ENCODE measurements at regions not wholly inside any gene's neighbourhood (a gene's known extent, or its start where the extent isn't known, plus 50 kb on each side); places are given as distances from the start of the nearest gene placed in this dataset.
"Not testable (repeated sequence)": the region's sequence is repeated elsewhere in the genome, so short reads cannot be mapped to it uniquely, and the experiment has no call there.

DNA sequence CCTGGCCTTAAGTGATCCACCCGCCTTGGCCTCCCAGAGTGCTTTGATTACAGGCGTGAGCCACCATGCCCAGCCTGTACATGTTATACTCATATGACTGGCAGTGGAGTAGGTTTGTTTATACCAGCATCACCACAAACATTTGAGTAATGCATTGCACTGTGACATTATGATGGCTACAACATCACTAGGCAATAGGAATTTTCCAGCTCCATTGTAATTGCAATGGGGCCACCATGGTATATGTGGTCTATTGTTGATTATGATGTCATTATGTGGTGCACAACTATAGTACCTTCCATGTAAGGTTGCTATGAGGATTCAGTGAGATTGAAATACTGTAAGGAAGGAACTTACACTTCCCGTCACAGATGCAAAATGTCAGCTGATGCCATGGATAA lies 168.9 kb downstream of the COPRS start:
- no peak for DNase-seq (ENCODE audit: low spot score)
- intact Hi-C loops (cut with DNase I): loop anchor here (5.0 kb wide), 1 partner anchor 133 kb away; no protein-coding TSS in a partner anchor

DNA sequence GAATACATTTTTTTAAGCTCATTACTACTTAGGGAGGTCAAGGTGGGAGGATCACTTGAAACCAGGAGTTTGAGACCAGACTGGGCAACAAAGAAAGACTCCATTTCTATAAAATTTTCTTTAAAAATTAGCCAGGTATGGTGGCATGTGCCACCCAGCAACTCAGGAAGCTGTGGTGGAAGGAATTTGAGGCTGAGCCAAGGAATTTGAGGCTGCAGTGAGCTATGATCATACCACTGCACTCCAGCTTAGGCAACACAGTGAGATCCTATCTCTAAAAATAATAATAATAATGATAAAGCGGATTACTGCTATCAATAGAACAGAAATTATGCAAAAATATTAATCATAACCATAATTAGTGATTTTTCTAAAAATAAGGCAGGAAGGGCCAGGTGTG lies 170.3 kb downstream of the COPRS start:
- no peak for DNase-seq (ENCODE audit: low spot score)
- intact Hi-C loops (cut with DNase I): no loop called here

DNA sequence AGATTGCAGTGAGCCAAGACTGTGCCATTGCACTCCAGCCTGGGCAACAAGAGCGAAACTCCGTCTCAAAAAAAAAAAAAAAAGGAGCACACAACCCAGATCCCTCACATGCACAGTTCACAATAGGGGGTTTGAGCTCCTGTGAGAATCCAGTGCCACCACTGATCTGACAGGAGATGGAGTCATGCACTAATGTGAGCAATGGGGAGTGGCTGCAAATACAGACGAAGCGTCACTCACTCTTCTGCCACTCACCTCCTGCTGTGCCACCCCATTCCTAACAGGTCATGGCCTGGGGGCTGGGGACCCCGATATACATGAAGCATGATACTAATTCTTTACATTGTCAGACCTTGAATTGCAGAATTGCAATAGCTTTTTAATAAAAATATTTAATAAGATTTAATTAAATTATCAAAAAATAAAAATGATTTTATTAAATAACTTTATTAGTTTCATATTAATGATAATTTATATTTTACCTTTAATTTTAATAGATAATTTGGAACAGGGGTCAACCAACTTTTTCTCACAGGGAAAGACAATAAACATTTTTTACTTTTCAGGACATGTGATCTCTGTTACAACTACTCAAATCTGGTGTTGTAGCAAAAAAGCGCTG lies 171.4 kb downstream of the COPRS start:
- no peak for DNase-seq (ENCODE audit: low spot score)
- intact Hi-C loops (cut with DNase I): no loop called here

DNA sequence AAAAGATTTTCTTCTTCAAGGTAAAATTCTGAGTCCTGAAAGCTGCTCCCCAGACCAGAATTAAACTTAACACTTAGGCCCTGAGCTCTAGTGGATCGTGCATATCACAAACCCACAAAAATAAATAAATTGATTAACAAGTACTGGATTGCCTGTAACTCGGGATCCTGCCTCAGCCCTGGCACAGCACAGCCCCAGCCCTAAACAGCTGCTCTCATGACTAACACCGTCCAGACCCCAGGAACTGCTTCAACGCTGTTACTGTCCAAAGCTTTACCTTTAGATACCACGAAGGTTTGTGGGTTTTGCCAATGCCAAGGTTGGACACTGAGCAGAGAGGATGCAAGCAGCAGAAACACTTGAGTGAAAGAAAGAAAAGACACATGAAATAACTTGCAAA lies 172.5 kb downstream of the COPRS start:
- DNase-seq (ENCODE audit: low spot score): no peak
- intact Hi-C loops (cut with DNase I): no loop called here

DNA sequence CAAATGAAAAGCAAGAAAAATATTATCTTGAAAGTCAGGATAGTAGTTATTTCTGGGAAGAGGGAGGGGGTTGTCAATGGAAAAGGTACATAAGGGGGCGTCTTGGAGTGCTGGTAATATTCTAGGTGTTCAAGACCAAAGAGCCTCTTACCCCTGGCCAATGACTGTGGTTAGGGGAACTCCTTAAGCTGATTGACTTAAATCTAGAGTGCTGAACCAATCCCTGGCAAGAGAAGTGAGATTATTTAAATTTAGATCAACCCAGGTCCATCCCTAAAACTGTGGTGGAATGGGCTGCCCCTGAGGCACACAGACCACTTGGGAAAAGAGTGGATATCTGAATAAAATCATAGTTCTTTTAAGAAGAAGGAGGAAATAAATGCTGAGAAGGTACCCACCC lies 174.1 kb downstream of the COPRS start:
- intact Hi-C loops (cut with DNase I): no loop called here
- no peak for DNase-seq (ENCODE audit: low spot score)

DNA sequence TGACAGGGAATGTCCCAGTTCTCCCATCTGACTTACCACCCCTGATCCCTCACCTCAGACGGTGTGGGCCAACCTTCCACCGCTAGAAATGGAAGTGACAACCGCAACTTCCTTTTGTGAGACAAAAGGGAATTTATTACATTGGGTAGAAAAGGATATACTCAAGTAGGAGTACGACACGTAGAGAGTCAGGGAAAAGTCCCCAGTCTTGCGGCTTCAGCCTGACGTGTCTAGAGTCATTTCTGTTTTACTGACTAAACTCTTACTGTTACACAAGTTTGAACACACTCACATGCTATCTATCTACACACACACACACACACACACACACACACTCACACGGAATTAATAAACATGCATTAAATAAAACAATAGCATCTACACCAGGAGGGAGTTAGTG lies 178.9 kb downstream of the COPRS start:
- DNase-seq (ENCODE audit: low spot score): no peak
- intact Hi-C loops (cut with DNase I): no loop called here

DNA sequence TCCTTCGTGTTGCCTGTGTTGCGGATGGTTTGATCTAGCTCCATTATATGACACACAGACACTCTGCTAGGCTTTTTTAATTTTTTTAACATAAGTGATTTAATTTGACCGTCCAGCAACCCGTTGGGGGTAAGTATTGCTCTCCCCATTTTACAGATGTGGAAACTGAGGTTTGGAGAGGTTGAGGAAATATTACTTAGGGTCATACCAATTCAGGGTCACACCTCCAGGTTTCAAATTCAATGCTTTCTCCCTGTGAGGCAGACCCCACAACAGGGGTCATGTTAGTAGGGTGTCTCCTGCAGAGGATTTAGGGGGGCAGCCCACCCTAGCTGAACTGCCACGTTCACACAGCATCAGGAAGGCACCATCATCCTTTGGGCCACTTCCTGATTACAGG lies 179.4 kb downstream of the COPRS start:
- intact Hi-C loops (cut with DNase I): no loop called here
- no peak for DNase-seq (ENCODE audit: low spot score)

DNA sequence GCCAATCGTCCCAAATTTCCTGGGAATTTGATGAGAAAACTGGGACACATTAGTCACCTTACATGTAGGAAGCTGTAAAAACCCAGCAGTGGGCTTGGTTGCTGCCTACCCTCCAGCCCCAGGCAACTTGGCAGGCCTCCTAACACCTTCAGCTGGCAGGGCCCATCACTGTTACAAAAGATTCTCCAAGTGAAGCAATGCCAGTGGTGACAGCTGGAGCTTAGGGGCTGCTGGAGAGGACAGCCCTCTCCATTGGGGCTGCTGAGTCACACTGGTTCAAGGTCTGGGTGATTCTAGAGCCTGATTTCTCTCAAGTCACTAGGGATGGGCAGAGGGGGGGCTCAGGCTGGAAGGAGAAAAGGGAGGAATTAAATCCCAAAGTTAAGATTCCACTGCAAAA lies 180.6 kb downstream of the COPRS start:
- no peak for DNase-seq (ENCODE audit: low spot score)
- intact Hi-C loops (cut with DNase I): no loop called here

DNA sequence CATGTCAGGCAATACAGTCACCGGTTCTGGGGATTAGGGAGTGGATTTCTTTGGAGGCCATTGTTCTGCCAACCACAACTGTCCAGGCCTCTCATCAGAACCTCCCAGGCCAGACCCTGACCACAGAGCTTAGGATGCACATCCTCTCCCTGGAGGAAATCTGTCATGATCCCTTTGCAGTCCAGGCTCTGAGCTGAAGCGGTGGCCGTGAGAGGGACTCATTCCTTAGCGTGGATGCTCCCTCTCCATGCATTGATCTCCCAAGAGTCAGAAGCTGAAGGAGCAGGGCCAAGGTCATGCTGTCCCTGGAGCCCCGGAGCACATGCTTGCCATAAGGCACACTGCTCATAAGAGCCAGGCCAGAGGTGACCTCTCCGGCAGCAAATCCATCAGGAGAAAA lies 181.4 kb downstream of the COPRS start:
- no peak for DNase-seq (ENCODE audit: low spot score)
- intact Hi-C loops (cut with DNase I): no loop called here

DNA sequence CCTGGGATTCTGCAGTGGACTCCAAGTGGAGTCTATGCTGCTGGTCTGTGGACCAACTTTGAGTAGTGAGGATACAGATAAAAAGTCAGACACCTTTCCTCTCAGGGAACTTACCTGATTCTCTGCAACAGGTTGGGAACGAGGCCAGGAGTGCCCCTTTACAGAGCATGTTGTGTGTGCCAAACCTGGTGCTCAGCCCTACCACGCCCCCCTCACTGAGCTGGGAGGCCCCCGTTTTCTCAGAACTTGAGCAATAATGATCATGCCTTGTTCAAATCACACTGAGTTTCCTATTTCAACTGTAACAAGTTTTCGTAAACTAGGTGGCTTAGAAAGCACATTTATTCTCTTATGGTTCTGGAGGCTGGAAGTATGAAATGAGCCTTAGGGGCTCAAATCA lies 182.0 kb downstream of the COPRS start:
- intact Hi-C loops (cut with DNase I): no loop called here
- no peak for DNase-seq (ENCODE audit: low spot score)

DNA sequence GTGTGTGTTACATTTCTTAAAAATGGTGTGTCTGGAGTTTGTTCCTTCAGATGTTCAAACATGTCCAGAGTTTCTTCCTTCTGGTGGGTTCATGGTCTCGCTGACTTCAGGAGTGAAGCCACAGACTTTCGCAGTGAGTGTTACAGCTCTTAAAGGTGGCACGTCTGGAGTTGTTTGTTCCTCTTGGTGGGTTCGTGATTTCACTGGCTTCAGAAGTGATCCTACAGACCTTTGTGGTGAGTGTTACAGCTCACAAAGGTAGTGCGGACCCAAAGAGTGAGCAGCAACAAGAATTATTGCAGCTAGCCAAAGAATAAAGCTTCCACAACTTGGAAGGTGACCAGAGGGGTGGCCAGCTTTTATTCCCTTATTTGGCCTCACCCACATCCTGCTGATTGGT lies 183.7 kb downstream of the COPRS start:
- intact Hi-C loops (cut with DNase I); DNase-seq (ENCODE audit: low spot score): not testable (repeated sequence)

DNA sequence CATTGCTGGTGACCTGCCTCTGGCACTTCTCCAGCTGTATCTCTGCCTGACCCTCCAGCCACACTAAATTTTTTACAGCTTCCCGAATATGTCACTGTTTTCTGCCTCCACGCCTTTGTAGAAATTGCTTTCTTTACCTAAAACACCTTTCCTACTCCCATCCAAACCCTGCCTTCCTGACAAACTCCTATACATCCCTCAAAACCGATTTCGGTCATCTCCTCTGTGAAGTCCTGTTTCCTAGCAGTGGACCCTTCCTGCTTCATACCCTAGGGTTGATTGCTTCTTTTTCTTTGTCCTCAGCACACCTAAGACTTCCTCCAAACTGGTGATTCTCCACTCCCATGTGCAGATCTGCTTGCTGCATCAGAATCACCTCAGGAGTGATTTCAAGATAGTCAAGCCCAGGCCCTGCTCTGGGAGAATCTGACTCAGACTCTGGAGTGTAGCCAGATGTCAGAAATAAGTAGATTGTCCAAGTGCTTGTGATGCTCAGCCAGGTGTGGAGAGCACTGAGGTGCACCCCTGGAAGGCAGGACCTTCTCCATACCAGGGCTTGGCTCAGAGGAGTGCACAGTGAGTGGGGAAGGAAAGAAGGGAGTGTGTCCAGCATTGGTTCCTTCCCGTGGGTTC lies 184.2 kb downstream of the COPRS start:
- no peak for DNase-seq (ENCODE audit: low spot score)
- intact Hi-C loops (cut with DNase I): no loop called here

DNA sequence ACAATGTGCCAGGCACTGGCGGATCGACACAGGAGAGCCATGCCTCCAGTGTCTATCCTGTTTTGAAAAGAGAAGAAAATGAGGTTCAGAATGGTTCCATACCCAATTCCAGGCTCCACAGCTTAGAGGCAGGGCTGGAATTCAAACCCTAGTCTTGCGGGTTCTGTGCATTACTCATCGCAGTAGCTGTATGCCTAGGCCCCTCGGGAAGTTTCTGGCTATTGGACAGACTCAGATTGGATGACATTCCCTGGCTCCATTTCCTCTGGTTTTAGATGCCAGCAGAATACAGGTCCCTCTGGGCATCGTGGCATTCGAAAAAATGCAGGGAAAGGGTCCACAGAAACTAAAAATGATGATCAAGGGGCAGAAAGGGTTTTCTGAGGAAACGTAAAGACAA lies 184.7 kb downstream of the COPRS start:
- intact Hi-C loops (cut with DNase I): no loop called here
- DNase-seq (ENCODE audit: low spot score): no peak

DNA sequence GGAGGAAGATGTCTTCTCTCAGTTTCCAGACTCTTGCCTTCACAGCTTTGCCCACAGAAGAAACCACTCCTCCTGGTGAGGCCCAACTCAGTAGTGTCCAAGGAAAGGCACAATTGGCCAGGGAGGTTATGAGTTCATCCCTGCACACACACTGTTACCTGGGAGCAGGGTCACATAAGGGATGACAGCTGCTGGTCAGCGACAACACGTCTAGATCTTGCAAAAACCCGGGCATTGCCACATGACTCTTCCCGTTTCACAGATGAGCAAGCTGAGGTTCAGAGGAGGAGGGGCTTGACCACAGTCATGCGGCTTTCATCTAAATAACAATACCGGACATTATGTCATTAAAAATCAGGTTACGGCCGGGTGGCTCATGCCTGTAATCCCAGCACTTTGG lies 186.0 kb downstream of the COPRS start:
- intact Hi-C loops (cut with DNase I): no loop called here
- peak; percentile 50 for DNase-seq (ENCODE audit: low spot score)

DNA sequence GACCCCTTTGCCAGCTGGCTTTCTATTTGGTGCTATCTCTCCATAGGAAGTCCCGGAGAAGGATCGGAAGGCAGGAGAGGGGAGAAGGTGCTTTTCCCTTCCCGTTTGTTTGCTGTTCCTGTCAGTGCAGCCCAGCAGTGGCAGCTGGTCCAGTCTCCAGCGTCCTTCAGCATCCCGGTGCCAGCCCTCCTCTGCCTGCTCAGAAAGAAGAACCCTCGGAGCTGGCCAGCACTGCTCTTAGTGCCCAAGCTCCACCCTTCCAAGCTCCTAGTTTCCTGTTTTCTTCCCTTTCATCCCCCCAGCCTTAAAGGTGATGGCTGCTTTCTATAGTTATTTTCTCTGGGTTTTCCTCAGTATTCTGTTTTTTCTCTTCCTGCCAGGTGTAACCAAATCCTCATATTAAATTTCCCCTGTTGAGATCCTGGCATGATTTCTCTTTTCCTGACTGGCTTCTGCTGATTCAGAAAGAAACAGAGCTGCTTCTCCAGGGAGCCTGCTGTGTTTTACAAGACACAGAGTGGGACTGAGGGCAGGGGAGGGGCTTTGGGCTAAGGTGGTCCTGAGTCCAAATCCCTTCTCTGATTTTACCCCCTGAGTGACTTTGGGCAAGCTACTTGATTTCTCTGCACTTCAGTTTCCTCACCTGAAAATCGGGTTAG lies 186.8 kb downstream of the COPRS start:
- DNase-seq (ENCODE audit: low spot score): peak; percentile 0
- intact Hi-C loops (cut with DNase I): no loop called here

DNA sequence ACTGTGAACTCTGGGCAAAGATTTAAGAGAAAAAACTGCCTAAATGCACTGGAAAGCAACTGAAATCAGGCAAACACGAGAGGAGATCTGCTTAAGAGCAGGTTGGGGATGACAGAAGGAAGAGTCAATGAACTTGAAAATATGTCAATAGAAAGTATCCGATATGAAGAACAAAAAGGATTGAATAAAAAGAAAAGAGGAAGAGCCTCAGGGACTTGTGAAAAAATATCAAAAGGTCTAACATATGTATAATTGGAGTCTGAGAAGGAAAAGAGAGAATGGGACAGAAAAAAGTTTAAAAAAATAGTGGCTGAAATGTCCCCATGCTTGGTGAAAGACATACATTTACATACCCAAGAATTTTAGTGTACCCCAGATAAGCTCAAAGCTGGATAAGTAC lies 195.5 kb downstream of the COPRS start:
- intact Hi-C loops (cut with DNase I): no loop called here
- DNase-seq (ENCODE audit: low spot score): no peak

DNA sequence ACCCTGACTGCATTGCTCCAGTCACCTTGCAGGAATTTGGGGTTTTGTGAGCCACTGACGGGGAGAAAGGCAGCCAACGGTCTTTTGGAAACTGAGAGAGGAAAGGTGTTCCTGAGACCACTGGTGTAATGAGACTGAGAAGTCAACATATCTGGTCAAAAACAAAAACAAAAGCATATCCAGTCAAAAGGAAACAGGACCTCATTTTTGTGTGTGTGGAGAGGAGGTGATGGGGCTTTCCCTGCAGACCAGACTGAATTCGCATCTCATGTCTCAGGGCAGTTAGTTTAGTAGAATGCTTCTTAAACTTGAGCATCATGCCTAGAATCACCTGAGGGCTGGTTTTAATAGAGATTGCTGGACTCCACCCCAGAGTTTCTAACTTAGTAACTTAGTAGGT lies 198.4 kb downstream of the COPRS start:
- no peak for DNase-seq (ENCODE audit: low spot score)
- intact Hi-C loops (cut with DNase I): no loop called here

DNA sequence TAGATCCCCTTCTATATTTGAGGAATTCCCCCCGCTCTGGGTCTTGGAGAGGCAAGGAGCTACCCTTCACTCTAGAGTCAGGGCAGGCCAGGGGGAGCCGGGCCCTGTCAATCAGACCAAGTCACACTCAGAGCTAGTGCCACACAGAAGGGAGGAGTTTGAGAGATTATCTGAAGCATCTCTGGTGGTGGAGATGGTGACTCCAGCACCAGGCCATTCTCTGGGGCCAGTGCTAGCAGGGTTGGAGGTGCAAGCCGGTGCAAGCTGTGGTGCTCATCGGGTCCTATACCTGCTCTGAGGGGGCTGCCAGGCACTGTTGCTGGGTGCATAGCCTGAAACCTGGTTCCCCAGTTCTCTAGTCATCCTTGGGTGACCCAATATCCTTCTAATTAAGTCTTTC lies 201.2 kb downstream of the COPRS start:
- intact Hi-C loops (cut with DNase I): no loop called here
- DNase-seq (ENCODE audit: low spot score): no peak

DNA sequence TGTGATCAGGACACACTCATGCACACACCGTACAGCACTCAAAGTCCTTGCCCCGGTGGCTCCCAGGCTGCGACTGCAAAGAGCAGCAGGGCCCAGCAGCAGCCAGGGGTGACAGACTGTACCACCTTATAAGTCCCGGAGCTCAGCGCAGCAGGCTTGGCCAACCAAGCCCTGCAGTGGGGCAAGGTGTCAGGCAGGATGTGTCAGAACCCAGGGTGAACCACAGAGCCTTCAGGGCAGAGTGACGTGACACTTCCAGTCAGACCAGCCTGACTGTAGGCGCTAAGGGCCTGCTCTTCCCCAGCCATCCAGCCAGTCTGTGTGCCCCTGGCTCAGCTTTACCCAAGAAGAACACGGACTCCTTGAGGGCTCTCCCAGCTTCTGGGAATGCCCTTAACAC lies 204.1 kb downstream of the COPRS start:
- DNase-seq (ENCODE audit: low spot score): no peak
- intact Hi-C loops (cut with DNase I): no loop called here

DNA sequence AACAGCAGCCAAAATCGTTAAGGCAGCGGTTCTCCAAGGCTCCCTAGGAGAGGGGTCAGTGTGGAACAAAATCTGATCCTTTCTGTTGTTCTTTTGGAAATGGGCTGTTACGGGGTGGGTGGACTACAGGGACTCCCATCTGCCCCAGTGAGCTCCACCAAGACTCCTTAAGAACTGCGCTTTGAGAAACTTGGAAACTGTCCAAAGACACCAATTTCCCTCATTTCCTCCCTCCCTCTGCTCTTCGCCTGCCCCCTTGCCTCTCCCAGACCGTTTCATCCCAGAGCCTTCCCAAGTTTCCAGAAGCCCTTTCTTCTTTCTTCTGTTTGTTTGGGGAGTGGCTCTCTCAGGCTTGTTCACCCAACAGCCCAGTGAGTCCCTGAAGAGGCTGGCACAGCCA lies 205.4 kb downstream of the COPRS start:
- DNase-seq (ENCODE audit: low spot score): no peak
- intact Hi-C loops (cut with DNase I): no loop called here

DNA sequence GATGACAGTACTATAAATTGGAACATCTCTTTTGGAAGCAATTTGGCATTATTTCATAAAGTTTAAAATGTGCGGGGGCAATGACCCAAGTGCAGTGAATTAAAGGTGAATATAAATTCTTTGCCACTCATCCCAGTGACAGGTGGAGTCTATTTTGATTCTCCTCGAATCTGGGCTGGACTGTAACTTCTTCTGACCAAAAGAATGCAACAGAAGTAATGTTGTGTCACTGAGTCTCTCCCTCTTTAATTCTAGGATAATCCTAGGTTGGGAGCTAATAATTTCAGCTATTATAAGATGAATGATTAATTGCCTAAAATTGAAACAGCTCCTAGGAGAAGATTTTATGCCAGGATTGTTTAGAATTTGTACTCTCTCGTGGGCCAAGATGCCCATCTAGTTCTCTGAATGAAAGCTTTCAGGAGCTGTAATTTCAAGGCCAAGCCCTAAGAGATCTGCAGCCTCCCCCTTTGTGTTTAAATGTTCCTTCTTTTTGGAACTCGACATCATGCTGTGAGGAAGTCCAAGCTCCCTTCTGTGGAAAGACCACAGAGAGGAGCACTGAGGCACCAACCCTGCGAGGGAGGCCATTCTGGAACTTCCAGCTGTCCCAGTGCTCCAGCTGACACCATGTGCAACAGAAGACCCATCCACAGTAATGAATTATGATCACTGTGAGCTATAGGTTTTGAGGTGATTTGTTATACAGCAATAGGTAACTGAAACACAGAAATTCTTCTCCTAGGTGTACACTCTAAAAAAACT lies 208.1 kb downstream of the COPRS start:
- no peak for DNase-seq (ENCODE audit: low spot score)
- intact Hi-C loops (cut with DNase I): no loop called here

All from cardiac septum (tissue), 1 donor.